ENCODE measurements at regions not wholly inside any gene's neighbourhood (a gene's known extent, or its start where the extent isn't known, plus 50 kb on each side); places are given as distances from the start of the nearest gene placed in this dataset.

- Histone ChIP-seq H3K27ac (no peak overlapping the region), H3K27me3 (replicated peaks) (no peaks in the 10 kb centered on the region), H3K4me3 (ENCODE audit: low read depth, low read length) (no peak overlapping the region), H3K36me3 (replicated peaks) (no peaks in the 10 kb centered on the region)
- DNase-seq: no peak
- no peak for TF ChIP-seq CTCF (IDR thresholded peaks at IDR 0.05; ENCODE audit: low read depth, low read length, missing control alignments)
- in situ Hi-C loops (cut with HindIII; ENCODE audit: low pct_ligation_motif_present, low sequenced_read_pairs): no loop called here
Observed at GRCh38 chr14:25239170-25239569, 189.2 kb upstream of the STXBP6 start.

GRCh38 chr14:25237845-25238244, 187.9 kb upstream of the STXBP6 start:
- Histone ChIP-seq H3K4me3 (ENCODE audit: low read depth, low read length) (no peak overlapping the region), H3K27me3 (replicated peaks) (no peaks in the 10 kb centered on the region), H3K36me3 (replicated peaks) (no peaks in the 10 kb centered on the region), H3K27ac (no peak overlapping the region)
- DNase-seq: no peak
- in situ Hi-C loops (cut with HindIII; ENCODE audit: low pct_ligation_motif_present, low sequenced_read_pairs): no loop called here
- no peak for TF ChIP-seq CTCF (IDR thresholded peaks at IDR 0.05; ENCODE audit: low read depth, low read length, missing control alignments)

- Histone ChIP-seq H3K27ac (no peak overlapping the region), H3K36me3 (replicated peaks) (no peaks in the 10 kb centered on the region), H3K4me3 (ENCODE audit: low read depth, low read length) (no peak overlapping the region), H3K27me3 (replicated peaks) (no peaks in the 10 kb centered on the region)
- DNase-seq: no peak
- no peak for TF ChIP-seq CTCF (IDR thresholded peaks at IDR 0.05; ENCODE audit: low read depth, low read length, missing control alignments)
- in situ Hi-C loops (cut with HindIII; ENCODE audit: low pct_ligation_motif_present, low sequenced_read_pairs): no loop called here
Observed at GRCh38 chr14:25233613-25234012, 183.7 kb upstream of the STXBP6 start.

GRCh38 chr14:25231004-25231403, 181.1 kb upstream of the STXBP6 start:
- DNase-seq: no peak
- H3K27me3 ChIP-seq (replicated peaks): no peaks in the 10 kb centered on the region
- no peak overlapping the region for H3K4me3 ChIP-seq (ENCODE audit: low read depth, low read length)
- no peaks in the 10 kb centered on the region for H3K36me3 ChIP-seq (replicated peaks)
- TF ChIP-seq CTCF (IDR thresholded peaks at IDR 0.05; ENCODE audit: low read depth, low read length, missing control alignments): no peak
- no peak overlapping the region for H3K27ac ChIP-seq
- in situ Hi-C loops (cut with HindIII; ENCODE audit: low pct_ligation_motif_present, low sequenced_read_pairs): no loop called here

DNA sequence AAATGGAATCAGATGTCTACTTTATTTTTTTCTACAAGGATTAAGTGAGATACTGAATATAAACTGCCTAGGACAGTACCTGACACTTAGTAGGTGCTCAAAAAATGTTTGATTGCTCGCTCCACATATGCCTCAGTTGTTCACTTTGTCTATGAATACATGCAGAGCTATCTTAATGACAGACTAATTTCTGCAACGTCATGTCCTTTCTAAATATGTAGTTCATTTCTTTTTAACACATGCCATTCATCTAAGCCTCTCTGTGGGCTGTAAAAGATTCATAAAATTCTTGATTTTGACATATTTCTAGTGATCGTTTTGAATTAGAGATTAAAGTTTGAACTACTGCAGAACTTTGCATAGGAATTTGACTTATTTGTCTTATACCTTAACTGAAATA, 176.3 kb upstream of the STXBP6 start:
- no peak for DNase-seq
- no peak overlapping the region for H3K27ac ChIP-seq
- in situ Hi-C loops (cut with HindIII; ENCODE audit: low pct_ligation_motif_present, low sequenced_read_pairs): no loop called here
- no peaks in the 10 kb centered on the region for H3K27me3 ChIP-seq (replicated peaks)
- no peak for TF ChIP-seq CTCF (IDR thresholded peaks at IDR 0.05; ENCODE audit: low read depth, low read length, missing control alignments)
- H3K4me3 ChIP-seq (ENCODE audit: low read depth, low read length): no peak overlapping the region
- no peaks in the 10 kb centered on the region for H3K36me3 ChIP-seq (replicated peaks)

DNA sequence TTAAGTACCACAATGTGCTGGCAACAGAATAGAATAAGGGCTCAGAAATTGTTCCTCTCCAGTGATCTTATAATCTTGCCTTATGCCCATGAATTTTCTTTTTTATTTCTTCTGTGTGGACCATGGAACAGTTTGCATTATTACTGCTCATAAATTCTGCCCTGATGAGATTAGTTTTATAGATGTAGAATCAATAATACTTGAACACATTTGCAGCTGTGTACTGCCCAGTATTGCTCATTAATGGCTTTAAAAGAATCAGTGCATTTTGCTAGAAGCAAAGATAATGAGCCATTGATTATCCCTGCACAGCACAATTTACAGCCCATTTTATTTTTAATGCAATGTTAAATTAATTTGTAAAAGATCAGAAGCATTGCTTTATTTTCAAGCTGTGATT, 172.3 kb upstream of the STXBP6 start:
- Histone ChIP-seq H3K27ac (no peak overlapping the region), H3K36me3 (replicated peaks) (no peaks in the 10 kb centered on the region), H3K4me3 (ENCODE audit: low read depth, low read length) (no peak overlapping the region), H3K27me3 (replicated peaks) (no peaks in the 10 kb centered on the region)
- in situ Hi-C loops (cut with HindIII; ENCODE audit: low pct_ligation_motif_present, low sequenced_read_pairs): no loop called here
- no peak for DNase-seq
- TF ChIP-seq CTCF (IDR thresholded peaks at IDR 0.05; ENCODE audit: low read depth, low read length, missing control alignments): no peak

Data from brain microvascular endothelial cell (primary cell).